ENCODE measurements at regions not wholly inside any gene's neighbourhood (a gene's known extent, or its start where the extent isn't known, plus 50 kb on each side); places are given as distances from the start of the nearest gene placed in this dataset.

DNA sequence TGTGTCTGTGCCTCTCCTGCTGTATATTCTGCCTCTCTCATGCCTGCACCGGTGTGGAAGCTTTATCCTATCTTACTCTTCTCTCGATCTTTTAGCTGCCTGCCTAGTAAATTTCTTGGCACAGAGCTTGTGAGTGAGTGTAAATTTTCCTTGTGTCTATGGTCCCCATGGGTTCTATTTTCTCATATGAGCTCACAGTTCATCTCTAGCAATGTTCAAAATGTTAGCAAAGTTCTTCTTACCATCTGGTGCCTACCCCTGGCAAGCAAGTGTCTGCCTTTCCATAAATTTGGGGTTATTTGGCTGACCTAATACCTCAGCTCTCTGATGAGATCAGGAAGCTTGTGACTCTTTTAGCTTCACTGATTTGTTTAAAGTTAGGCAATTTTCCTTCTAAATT is 572.1 kb upstream of the BRINP3 start:
- TF ChIP-seq, protein P1, sequence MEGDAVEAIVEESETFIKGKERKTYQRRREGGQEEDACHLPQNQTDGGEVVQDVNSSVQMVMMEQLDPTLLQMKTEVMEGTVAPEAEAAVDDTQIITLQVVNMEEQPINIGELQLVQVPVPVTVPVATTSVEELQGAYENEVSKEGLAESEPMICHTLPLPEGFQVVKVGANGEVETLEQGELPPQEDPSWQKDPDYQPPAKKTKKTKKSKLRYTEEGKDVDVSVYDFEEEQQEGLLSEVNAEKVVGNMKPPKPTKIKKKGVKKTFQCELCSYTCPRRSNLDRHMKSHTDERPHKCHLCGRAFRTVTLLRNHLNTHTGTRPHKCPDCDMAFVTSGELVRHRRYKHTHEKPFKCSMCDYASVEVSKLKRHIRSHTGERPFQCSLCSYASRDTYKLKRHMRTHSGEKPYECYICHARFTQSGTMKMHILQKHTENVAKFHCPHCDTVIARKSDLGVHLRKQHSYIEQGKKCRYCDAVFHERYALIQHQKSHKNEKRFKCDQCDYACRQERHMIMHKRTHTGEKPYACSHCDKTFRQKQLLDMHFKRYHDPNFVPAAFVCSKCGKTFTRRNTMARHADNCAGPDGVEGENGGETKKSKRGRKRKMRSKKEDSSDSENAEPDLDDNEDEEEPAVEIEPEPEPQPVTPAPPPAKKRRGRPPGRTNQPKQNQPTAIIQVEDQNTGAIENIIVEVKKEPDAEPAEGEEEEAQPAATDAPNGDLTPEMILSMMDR (IDR thresholded peaks at IDR 0.05), result no peak
- TF ChIP-seq POLR2A (IDR thresholded peaks at IDR 0.05), result no peak
